Adrenal gland (tissue), 5 donors: ENCODE measurements at regions not wholly inside any gene's neighbourhood (a gene's known extent, or its start where the extent isn't known, plus 50 kb on each side); places are given as distances from the start of the nearest gene placed in this dataset.

Experiments
- CTCF ChIP-seq, 6 experiments: fragments of 450-650 bp in 4 of 6; fragments of 200-600 bp in 2 of 6; sonication (generic) in 1 of 6; IDR thresholded peaks; 1 replicate in 5 of 6; 2 replicates in 1 of 6; pipeline versions ENCODE4 v1.5.1 to v1.8.0; 2016 to 2021; ENCODE audit warnings: antibody characterized with exemption in 6 of 6, mild to moderate bottlenecking in 2 of 6, moderate library complexity in 1 of 6
- POLR2A ChIP-seq, 2 donors: fragments of 450-650 bp; IDR thresholded peaks; one replicate each; pipeline ENCODE4 v1.6.1; 2017; ENCODE audit warnings: antibody characterized with exemption in 2 of 2, mild to moderate bottlenecking in 2 of 2, moderate library complexity in 1 of 2
- donor health status: DM: no; HTN: no; CAD: no.

GRCh38 chrX:10797466-10797865, 177.1 kb upstream of the MID1 start:
- TF ChIP-seq POLR2A (IDR thresholded peaks at IDR 0.05) (no peak), CTCF (IDR thresholded peaks at IDR 0.05) (no peak)
